H1 (cell line): ENCODE measurements at regions not wholly inside any gene's neighbourhood (a gene's known extent, or its start where the extent isn't known, plus 50 kb on each side); places are given as distances from the start of the nearest gene placed in this dataset.

Source experiments
- CTCF ChIA-PET: fragments of 300-600 bp; sonication (Branson Sonifier 250); formaldehyde crosslinking; loops from one replicate; lab custom pipeline; 2021; ENCODE audit not compliant: partially characterized antibody; lab: Charles Lee
- POLR2A ChIA-PET: fragments of 300-600 bp; sonication (Branson Sonifier 250); formaldehyde crosslinking; loops from one replicate; lab custom pipeline; 2021; ENCODE audit warnings: inconsistent platforms; ENCODE audit not compliant: partially characterized antibody; lab: Charles Lee
- DNase-seq, 2 experiments: peaks; one replicate each; pipeline versions ENCODE4 v3.0.0 to v3.0.0-alpha.2; 2010 to 2022; ENCODE audit warnings: low spot score in 2 of 2, low read depth in 1 of 2, mixed read lengths in 1 of 2
- FAIRE-seq: peaks from 2 replicates; lab custom pipeline; 2011; peaks lifted over from hg19 to GRCh38; lab: Jason Lieb, UNC
- H2AFZ ChIP-seq: 2 replicates; pipeline ENCODE4 v1.8.1; 2012; ENCODE audit warnings: low read length, inconsistent platforms
- H2AK5ac ChIP-seq: 2 replicates; pipeline ENCODE4 v1.6.1; 2013; ENCODE audit warnings: low read depth, low read length
- H2BK120ac ChIP-seq: replicated peaks from 2 replicates; pipeline ENCODE3; 2013; ENCODE audit warnings: low read depth, low read length, inconsistent platforms
- H2BK12ac ChIP-seq: 2 replicates; pipeline ENCODE4 v1.6.1; 2013; ENCODE audit warnings: low read depth, low read length
- H2BK15ac ChIP-seq: 2 replicates; pipeline ENCODE4 v1.6.1; 2013; ENCODE audit warnings: low read length
- H2BK20ac ChIP-seq: 2 replicates; pipeline ENCODE4 v1.6.1; 2013; ENCODE audit warnings: low read length
- H2BK5ac ChIP-seq: 2 replicates; pipeline ENCODE4 v1.6.1; 2013; ENCODE audit warnings: low read depth, low read length
- H3K14ac ChIP-seq: 2 replicates; pipeline ENCODE4 v1.6.1; 2013; ENCODE audit warnings: inconsistent platforms; ENCODE audit not compliant: insufficient read length
- H3K18ac ChIP-seq: 2 replicates; pipeline ENCODE4 v1.6.1; 2013; ENCODE audit warnings: low read length; ENCODE audit errors: extremely low read depth
- H3K23ac ChIP-seq: 2 replicates; pipeline ENCODE4 v1.6.1; 2013; ENCODE audit warnings: inconsistent platforms; ENCODE audit not compliant: insufficient read length
- H3K23me2 ChIP-seq: 2 replicates; pipeline ENCODE4 v1.6.1; 2013; ENCODE audit warnings: low read depth, low read length
- H3K27ac ChIP-seq: 2 replicates; pipeline ENCODE4 v1.6.1; 2011; ENCODE audit warnings: low read depth, low read length, inconsistent platforms
- H3K27me3 ChIP-seq, 4 experiments: replicated peaks in 1 of 4; 1 replicate in 1 of 4; 2 replicates in 3 of 4; pipeline versions ENCODE4 v1.6.1 to v1.8.1; 2011 to 2013; ENCODE audit warnings: low read length in 3 of 4, mild to moderate bottlenecking in 3 of 4, inconsistent platforms in 2 of 4, mixed read lengths in 2 of 4, moderate library complexity in 1 of 4; ENCODE audit not compliant: control insufficient read depth in 3 of 4, insufficient read depth in 3 of 4; ENCODE audit errors: extremely low read depth in 1 of 4
- H3K36me3 ChIP-seq, 4 experiments: 2 replicates each; pipeline versions ENCODE4 v1.6.1 to v1.8.1; 2011 to 2013; ENCODE audit warnings: mild to moderate bottlenecking in 4 of 4, low read length in 3 of 4, moderate library complexity in 2 of 4, control low read depth in 1 of 4, inconsistent platforms in 1 of 4; ENCODE audit not compliant: insufficient read depth in 4 of 4, control insufficient read depth in 2 of 4
- H3K4ac ChIP-seq: replicated peaks from 2 replicates; pipeline ENCODE3; 2013; ENCODE audit warnings: low read length, low read depth, mixed read lengths, inconsistent platforms; ENCODE audit not compliant: insufficient read length
- H3K4me1 ChIP-seq, 4 experiments: replicated peaks in 1 of 4; 1 replicate in 1 of 4; 2 replicates in 3 of 4; pipeline versions ENCODE4 v1.6.1 to v1.8.1; 2011 to 2013; ENCODE audit warnings: low read length in 3 of 4, inconsistent platforms in 2 of 4, mixed read lengths in 1 of 4; ENCODE audit not compliant: insufficient read depth in 4 of 4, control insufficient read depth in 3 of 4
- H3K4me2 ChIP-seq, 2 experiments: 2 replicates each; pipeline versions ENCODE4 v1.6.1 to v1.8.1; 2011 to 2013; ENCODE audit warnings: low read depth in 2 of 2, low read length in 2 of 2, control low read depth in 1 of 2, inconsistent platforms in 1 of 2, mild to moderate bottlenecking in 1 of 2; ENCODE audit not compliant: insufficient read depth in 1 of 2
- H3K4me3 ChIP-seq, 4 experiments: fragments of 200-600, 300-600 bp in 1 of 4; sonication (generic), shearing (Covaris generic), sonication (Bioruptor Twin) in 1 of 4; 2 replicates each; pipeline versions ENCODE4 v1.5.1 to v1.8.1; 2011 to 2016; ENCODE audit warnings: low read length in 4 of 4, low read depth in 3 of 4, control low read depth in 2 of 4, inconsistent platforms in 2 of 4, mild to moderate bottlenecking in 2 of 4, mixed read lengths in 1 of 4, moderate library complexity in 1 of 4; ENCODE audit not compliant: insufficient read depth in 2 of 4; ENCODE audit errors: extremely low read depth in 1 of 4
- H3K56ac ChIP-seq: replicated peaks from 2 replicates; pipeline ENCODE3; 2013; ENCODE audit warnings: low read depth, mild to moderate bottlenecking, mixed read lengths, low read length, inconsistent platforms; ENCODE audit not compliant: insufficient read length
- H3K79me1 ChIP-seq: 2 replicates; pipeline ENCODE4 v1.6.1; 2013; ENCODE audit warnings: low read depth, low read length, control low read depth
- H3K79me2 ChIP-seq, 2 experiments: 2 replicates each; pipeline versions ENCODE4 v1.6.1 to v1.8.1; 2012 to 2013; ENCODE audit warnings: low read length in 2 of 2, mild to moderate bottlenecking in 2 of 2, inconsistent platforms in 1 of 2; ENCODE audit not compliant: insufficient read depth in 2 of 2, control insufficient read depth in 1 of 2
- H3K9ac ChIP-seq, 4 experiments: replicated peaks in 1 of 4; 1 replicate in 1 of 4; 2 replicates in 3 of 4; pipeline versions ENCODE4 v1.6.1 to v1.8.1; 2011 to 2013; ENCODE audit warnings: low read depth in 3 of 4, low read length in 3 of 4, control low read depth in 2 of 4, mild to moderate bottlenecking in 2 of 4, moderate library complexity in 2 of 4, inconsistent platforms in 1 of 4; ENCODE audit errors: extremely low read depth in 1 of 4
- H3K9me3 ChIP-seq, 2 experiments: 2 replicates each; pipeline versions ENCODE4 v1.6.1 to v1.8.1; 2012 to 2013; ENCODE audit warnings: mild to moderate bottlenecking in 2 of 2, moderate library complexity in 2 of 2, control low read depth in 1 of 2, inconsistent platforms in 1 of 2, low read depth in 1 of 2, low read length in 1 of 2, mixed read lengths in 1 of 2; ENCODE audit not compliant: insufficient read depth in 2 of 2
- H4K20me1 ChIP-seq, 2 experiments: replicated peaks in 1 of 2; 2 replicates each; pipeline versions ENCODE3 to v1.8.1; 2011 to 2013; ENCODE audit warnings: inconsistent platforms in 2 of 2, low read length in 2 of 2, mild to moderate bottlenecking in 1 of 2; ENCODE audit not compliant: insufficient read depth in 2 of 2, control insufficient read depth in 1 of 2
- H4K5ac ChIP-seq: 2 replicates; pipeline ENCODE4 v1.6.1; 2013; ENCODE audit warnings: low read length, low read depth, mixed read lengths, inconsistent platforms; ENCODE audit not compliant: insufficient read length
- H4K8ac ChIP-seq: 2 replicates; pipeline ENCODE4 v1.8.0; 2013; ENCODE audit warnings: mild to moderate bottlenecking, moderate library complexity, low read length, inconsistent platforms; ENCODE audit not compliant: insufficient read depth; ENCODE audit errors: extremely low read depth
- H4K91ac ChIP-seq: replicated peaks from 2 replicates; pipeline ENCODE3; 2013; ENCODE audit warnings: low read length, mixed read lengths, inconsistent platforms; ENCODE audit not compliant: insufficient read length
- CHD1 ChIP-seq: IDR thresholded peaks from 2 replicates; pipeline ENCODE4 v1.6.1; 2012; ENCODE audit warnings: low read depth, low read length, improper control_type of control experiment
- EP300 ChIP-seq, 2 experiments: IDR thresholded peaks; 1 replicate in 1 of 2; 2 replicates in 1 of 2; pipeline ENCODE4 v1.6.1; 2011 to 2012; ENCODE audit warnings: low read depth in 2 of 2, low read length in 2 of 2, mild to moderate bottlenecking in 2 of 2, borderline replicate concordance in 1 of 2, inconsistent platforms in 1 of 2, moderate library complexity in 1 of 2
- PHF8 ChIP-seq: fragments of 200-600 bp; sonication (generic); conservative IDR thresholded peaks from 2 replicates; pipeline ENCODE4 v1.7.1; 2012; ENCODE audit warnings: low read depth, mild to moderate bottlenecking, inconsistent platforms, low read length, moderate library complexity
- WGBS, 2 experiments: shearing (Covaris generic) in 1 of 2; methylation state at CpG; one replicate each; pipeline versions ENCODE4 v1.1.6 to v1.1.7; 2013 to 2015; ENCODE audit warnings: low lambda C conversion rate in 2 of 2, mixed read lengths in 2 of 2, inconsistent platforms in 1 of 2, low coverage in 1 of 2, missing lambda C conversion rate in 1 of 2; ENCODE audit not compliant: insufficient replicate concordance in 2 of 2, insufficient coverage in 1 of 2, insufficient read length in 1 of 2; ENCODE audit errors: extremely low coverage in 1 of 2, missing lambda C conversion rate in 1 of 2; 5-methylcytosine and 5-hydroxymethylcytosine counted together

- Histone ChIP-seq H2BK5ac (no peak overlapping the region), H4K8ac (no peak overlapping the region), H2AK5ac (no peak overlapping the region), H3K4me2 (no peak overlapping the region), H3K27me3 (no peaks in the 10 kb centered on the region; a peak in 1 of 7 replicates), H3K23ac (no peak overlapping the region), H2BK15ac (no peak overlapping the region), H3K36me3 (no peaks in the 10 kb centered on the region), H3K79me1 (no peaks in the 10 kb centered on the region), H3K14ac (no peak overlapping the region), H3K9ac (no peak overlapping the region), H3K4me1 (peaks cover 0 to 6% (median 3%) of the 10 kb centered on the region in 4 experiments; a peak in 3 of 7 replicates), H2BK20ac (no peak overlapping the region), H3K27ac (no peak overlapping the region), H3K23me2 (no peaks in the 10 kb centered on the region), H4K91ac (no peak overlapping the region), H2BK120ac (no peak overlapping the region), H3K56ac (no peak overlapping the region), H2AFZ (no peak overlapping the region), H3K4me3 (no peak overlapping the region), H3K9me3 (no peaks in the 10 kb centered on the region), H3K79me2 (no peaks in the 10 kb centered on the region), H4K20me1 (no peaks in the 10 kb centered on the region), H3K18ac (no peak overlapping the region), H3K4ac (no peak overlapping the region), H4K5ac (no peak overlapping the region), H2BK12ac (0 out of 2 replicates have a peak overlapping the region, but pooled peaks have one; percentile 12)
- FAIRE-seq (no peak), DNase-seq (peak in 1 of 2 experiments; percentile 32)
- CTCF ChIA-PET = interaction anchor here (0.8 to 1.7 kb wide), 2 partner anchors 13 to 25 kb away, joined by 3 read pairs; no protein-coding TSS in a partner anchor
- no peak for TF ChIP-seq CHD1
- no peak for TF ChIP-seq PHF8
- no peak for TF ChIP-seq EP300 (IDR thresholded peaks at IDR 0.05; ENCODE audit: borderline replicate concordance in 1 of 2, low read depth in 2 of 2, low read length in 2 of 2)
- POLR2A ChIA-PET = no interaction called here
- WGBS, 2 experiments = 94% methylated on average over 9 of the region's 10 CpGs; no CpG with 5 or more reads in 1 of the 2 experiments
These were observed 122.9 kb upstream of the AFDN start for GRCh38 chr6:167703781-167704180.
